NT2/D1 (cell line): ENCODE measurements at regions not wholly inside any gene's neighbourhood (a gene's known extent, or its start where the extent isn't known, plus 50 kb on each side); places are given as distances from the start of the nearest gene placed in this dataset.

Source experiments
- YY1 ChIP-seq: IDR thresholded peaks from 2 replicates; pipeline ENCODE4 v1.6.1; 2011; ENCODE audit not compliant: insufficient read length, insufficient read depth
- ZNF274 ChIP-seq: IDR thresholded peaks from 2 replicates; pipeline ENCODE4 v1.6.1; 2011; ENCODE audit warnings: mild to moderate bottlenecking, low read depth, low read length

GRCh38 chr2:29995241-29995640 is 73.9 kb upstream of the ALK start:
- no peak for TF ChIP-seq YY1
- TF ChIP-seq ZNF274: no peak
